Superior temporal gyrus (tissue), 1 donor: ENCODE measurements at regions not wholly inside any gene's neighbourhood (a gene's known extent, or its start where the extent isn't known, plus 50 kb on each side); places are given as distances from the start of the nearest gene placed in this dataset.
"Not testable (repeated sequence)": the region's sequence is repeated elsewhere in the genome, so short reads cannot be mapped to it uniquely, and the experiment has no call there.

Source experiments
- DNase-seq: peaks from one replicate; pipeline ENCODE4 v3.0.0-alpha.2; 2016; ENCODE audit errors: extremely low spot score

DNA sequence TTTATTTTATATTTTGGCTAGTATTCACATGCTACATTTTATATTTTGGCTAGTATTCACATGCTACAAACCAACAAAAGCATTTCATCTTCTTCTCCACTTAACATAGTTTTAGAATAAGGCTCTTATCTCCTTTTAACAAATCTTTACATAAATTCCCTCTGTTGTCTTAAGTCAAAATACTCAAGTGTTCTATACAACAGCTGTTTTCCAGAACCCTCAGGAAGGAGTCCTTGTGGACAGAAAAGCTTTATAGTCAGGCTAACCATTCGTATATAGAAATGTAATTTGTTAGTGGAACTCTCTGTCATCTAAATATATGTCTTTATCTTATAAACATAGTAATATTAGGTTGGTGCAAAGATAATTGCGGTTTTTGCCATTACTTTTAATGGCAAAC lies 191.0 kb upstream of the FLRT2 start:
- no peak for DNase-seq

DNA sequence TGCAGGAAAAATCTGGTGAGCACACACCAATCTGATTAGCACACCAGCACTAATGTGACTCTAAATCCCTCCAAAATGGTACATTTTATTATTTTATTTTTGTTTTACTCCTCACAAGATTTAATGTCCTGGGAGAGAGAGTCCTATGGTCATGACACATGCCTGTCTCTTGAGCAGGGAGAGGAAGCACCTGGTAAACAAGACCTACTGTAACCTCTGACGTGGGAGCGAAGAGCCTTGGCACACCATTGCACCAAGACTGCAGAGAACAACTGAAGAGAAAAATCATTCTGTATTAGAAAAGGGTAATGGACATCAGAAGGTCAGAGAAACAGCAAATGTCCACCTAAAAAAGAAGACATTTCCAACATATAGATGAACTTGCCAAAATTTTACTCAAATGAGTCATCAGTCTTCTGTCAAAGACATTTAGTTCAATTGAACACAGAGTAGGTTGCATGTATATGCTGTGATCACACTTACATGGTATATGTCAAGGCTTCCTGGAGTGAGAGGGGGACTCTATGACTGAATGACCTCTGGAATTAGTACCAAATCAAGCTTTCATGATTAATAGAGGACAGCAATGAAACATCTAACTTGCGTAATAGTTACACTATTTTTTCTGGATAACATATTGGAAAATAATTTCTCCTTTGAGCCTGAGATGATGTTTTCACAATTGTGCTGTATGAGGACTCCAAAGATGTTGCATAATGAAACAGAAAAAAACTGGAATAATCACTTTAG lies 186.9 kb upstream of the FLRT2 start:
- no peak for DNase-seq

DNA sequence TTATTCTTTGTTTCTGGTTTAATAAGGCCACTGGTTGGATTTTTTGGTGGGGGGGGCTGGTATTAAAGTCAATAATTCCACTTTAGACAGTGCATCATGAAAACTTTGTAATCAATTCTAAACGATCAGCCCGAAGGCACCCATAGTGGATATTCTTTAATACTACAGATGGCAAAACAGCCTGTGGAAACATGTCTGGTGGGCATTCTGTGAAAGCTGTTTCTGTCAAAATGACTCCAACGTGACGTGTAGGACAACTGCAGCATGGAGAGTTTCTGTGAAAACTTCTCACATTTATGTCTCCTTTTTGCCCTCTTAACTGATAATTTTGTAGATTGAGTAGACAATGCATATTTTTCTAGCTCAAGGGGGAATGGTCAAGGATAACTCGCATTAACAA lies 185.8 kb upstream of the FLRT2 start:
- no peak for DNase-seq

DNA sequence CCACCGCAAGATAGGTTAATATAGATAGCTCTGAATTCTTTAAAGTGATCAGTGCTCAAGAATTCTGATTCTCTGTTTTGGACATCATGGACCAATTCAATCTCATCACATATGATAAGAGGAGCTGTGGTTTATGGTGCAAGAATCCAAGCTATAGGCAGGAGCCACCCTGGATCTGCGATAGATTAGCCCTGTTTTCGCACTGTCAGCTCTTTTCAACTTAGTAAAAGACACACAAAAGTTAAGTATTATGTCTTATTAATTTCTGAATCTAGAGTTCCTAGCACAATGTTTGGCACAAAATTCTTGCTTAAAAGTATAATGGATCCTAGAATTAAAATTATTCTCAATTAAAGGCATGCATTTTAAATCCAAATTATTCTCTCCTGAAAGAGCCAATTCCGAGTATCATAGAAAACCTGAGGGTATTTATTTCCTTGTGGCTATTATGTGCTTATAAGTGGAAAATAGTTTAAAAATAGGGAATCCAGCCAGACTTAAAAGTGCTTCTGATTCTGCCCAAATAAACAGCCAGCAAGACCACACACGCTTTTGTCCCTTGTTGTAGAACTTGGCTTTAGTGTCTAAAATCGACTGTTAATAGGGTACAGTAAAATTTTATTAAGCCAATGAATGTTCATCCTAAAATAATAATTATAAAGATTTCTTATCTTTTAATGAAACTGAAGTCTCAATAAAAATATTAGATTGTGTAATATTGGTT lies 184.9 kb upstream of the FLRT2 start:
- no peak for DNase-seq

DNA sequence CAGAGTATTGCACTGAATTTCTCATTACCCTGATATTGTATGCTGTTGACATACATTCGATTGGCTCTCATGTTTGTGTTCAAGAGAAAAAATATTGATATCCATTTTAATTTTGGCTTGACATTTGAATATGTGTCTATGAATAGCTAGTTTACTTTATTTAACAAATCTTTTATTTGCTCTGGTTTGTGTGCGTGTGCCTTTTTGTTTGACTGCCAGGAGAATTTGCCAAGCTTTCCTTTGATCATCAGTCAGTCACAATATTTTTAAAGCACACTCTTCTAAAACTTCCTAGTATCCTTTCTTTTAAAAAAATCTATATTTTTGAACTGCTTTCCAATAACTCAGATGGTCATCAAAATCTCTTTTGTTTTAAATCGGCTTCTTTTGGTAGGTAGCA lies 179.3 kb upstream of the FLRT2 start:
- no peak for DNase-seq

DNA sequence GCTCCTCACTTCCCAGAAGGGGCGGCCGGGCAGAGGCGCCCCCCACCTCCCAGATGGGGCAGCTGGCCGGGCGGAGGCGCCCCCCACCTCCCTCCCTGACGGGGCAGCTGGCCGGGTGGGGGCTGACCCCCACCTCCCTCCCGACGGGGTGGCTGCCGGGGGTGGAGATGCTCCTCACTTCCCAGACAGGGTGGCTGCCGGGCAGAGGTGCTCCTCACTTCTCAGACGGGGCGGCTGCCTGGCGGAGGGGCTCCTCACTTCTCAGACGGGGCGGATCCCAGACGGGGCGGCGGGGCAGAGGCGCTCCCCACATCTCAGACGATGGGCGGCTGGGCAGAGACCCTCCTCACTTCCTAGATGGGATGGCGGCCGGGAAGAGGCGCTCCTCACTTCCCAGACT lies 177.4 kb upstream of the FLRT2 start:
- not testable (repeated sequence) for DNase-seq

DNA sequence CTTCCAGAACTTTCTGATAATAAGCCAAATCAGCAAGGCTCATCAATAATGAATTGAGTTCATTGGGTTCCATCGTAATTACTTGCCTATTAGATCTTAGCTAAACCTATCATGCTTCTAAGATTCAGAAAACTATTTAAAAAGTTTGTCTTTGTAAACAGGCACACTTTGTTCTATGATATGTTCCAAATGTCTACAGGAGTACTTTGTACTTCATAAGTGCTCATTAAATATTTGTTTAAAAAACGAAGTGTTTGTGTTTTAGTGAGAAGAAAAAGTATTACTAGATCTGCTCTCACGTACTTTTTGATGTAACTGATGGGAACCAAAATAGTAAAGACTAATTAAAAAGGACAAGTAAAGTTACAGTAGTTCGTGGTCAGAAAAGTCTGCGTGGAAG lies 172.8 kb upstream of the FLRT2 start:
- DNase-seq = no peak

DNA sequence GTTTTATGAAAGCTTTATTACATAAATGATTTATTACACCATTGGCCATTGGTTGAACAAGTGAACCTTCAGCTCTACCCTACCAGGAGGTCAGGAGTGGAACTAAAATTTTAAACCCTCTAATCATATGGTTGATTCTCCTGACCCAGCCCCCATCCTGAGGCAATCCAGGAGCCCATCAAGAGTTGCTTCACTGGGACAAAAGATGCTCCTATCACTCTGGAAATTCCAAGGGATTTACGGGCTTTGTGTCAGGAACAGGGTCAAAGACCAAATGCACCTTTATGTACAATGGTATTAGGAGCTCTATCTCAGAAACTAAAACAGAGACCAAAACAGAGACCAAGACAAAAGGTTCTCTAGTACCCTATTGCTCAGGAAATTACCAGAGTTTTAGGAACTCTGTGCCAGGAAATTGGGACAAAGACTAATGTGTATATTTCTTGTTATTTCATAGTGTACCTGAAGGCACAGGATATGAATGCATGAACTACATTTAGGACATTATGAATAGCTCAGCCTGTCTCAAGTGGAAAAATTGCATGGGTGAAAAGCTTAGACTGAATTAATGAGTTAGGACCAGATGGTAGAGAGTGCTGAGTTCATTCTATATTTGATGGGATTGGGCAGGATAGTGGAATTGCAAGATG lies 171.7 kb upstream of the FLRT2 start:
- no peak for DNase-seq

DNA sequence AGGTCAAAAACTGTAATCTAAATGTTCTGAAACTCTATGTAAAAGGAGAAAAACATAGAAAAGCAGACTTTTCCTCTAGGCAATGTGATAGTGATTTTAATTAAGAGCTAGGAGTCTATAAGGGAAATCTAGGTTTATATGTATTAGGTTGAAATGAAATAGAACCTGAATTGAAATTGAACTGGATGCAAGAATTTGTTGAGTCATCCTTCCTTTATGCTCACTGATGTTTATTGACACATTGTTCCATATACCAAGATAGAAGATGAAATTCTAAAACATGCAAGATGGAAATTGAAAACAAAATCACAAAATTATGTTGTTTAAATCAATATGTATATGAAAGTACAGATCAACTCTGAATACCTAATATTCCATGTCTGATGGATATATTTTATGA lies 170.4 kb upstream of the FLRT2 start:
- no peak for DNase-seq

DNA sequence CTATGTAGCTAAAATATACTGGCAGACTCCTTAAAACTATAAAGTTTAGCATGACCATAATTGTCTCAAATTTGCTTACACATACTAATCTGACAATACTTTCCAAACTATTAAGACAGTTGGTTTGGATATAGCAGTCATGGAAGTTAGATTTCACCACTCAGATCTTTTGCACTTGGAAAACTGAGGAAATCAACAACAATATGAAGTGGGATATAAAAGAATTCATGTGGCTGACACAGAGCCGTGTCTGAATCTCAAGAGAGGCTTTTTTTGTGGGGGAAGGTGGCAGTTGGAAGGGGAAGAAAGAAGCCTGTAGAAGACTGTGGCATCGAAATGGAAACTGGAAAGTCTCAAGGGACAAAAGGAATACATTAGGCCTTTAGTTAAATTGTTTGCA lies 166.6 kb upstream of the FLRT2 start:
- no peak for DNase-seq

DNA sequence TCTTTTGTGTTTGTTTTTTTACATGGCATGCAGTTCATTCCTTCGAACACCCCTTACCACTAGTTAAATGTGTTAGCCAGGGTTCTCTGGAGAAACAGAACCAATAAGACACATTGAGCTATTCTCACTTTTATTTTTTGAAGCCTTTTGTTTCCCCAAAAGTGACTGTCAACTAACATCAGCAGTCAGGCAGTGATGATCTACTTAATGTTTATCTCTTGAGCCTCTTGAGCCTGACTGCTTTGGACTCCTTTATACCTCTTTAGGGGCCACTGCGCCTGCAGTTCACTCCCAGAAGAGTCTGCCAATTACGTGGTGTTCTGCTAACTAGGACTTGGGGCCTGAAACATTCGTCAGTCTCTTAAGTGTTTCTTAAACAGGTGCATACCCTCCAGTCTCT lies 163.7 kb upstream of the FLRT2 start:
- DNase-seq = no peak

DNA sequence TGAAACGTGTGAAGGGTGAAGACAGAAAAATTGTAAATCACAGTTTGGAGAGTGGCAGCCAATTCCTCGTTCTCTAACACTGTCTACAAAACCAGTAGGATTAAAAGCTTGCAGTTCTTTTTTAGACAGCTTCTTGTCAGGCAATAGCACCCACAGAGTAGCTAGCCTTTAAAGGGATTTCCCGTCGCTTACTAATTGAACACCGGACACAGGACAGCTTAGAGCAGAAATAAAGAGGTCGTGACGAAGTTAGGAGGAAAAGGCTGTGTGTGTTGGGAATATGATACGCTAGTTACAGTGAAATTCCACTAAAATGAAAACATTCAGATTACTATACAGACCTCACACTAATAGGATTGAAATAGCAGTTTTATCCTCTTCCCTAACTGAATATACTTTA lies 149.1 kb upstream of the FLRT2 start:
- DNase-seq = no peak

DNA sequence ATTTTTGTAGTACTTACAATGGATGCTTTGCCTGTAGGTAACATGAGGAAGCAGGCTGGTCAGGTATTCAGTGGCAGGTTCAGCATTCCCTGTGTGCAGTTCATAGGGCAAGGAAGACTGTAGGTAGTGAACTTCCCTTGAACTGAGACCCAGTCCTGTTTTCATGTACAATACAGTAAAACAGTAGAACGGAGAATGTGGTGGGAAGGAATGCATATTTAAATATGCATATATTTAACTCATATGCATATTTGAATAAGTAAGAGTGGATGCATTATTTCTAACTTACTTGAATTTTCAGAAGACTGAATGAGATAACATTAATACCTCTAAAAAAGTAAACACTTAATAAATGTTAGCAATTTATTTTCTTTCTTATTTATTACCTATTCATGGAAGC lies 147.6 kb upstream of the FLRT2 start:
- DNase-seq = no peak

DNA sequence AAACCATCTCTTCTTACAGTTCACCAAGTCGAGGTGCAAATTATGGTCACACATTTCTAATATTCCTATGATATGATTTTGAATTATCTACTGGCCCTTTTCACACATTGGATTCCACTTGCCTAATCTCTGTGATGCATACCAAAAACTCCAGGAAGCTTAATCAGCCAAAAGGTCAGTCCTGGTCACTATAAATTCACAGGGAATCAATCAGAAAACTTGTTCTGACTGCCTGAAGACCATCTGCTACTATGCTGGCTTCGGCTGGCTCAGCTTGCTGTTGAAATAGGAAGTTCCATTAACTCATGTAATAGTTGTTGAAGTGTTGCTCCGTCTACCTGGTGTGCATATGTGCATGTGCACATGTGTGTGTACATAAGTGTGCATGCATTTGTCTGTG lies 142.8 kb upstream of the FLRT2 start:
- no peak for DNase-seq

DNA sequence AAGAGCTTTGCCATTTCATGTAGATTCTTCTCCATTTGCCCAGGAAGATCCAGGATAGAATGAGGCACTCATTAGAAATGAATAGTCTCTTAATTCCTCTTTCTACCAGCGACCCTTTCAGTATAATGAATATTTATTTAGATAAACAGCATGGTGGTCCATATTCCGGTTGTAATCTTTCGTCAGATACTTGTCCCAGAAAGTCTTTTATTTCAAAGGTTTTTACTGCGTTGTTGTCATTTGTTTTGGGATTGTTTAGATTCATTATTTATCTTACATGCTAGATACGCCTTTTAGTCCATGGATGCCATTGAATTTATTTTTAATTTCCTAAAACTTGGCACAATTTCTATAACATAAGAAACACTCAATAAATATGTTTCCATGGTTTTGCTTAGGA lies 139.7 kb upstream of the FLRT2 start:
- DNase-seq = no peak

DNA sequence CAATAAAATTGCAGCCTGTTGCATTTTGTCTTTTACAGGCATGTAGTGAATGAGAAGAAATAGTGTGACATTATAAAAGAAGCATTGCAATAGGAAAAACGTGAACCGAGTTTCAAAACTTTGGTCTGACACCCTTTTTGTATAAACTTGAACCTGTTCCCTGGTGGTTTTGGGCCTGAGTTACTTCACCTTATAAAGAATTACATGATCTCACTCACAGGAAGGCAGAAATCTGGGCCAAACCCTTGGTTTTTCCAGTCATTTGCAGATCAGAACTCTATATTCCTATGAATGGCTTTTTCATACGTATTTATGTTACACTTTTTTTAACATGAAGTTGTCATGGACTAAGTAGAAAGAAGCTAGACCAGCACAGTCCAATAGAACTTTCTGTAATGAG lies 138.5 kb upstream of the FLRT2 start:
- no peak for DNase-seq

DNA sequence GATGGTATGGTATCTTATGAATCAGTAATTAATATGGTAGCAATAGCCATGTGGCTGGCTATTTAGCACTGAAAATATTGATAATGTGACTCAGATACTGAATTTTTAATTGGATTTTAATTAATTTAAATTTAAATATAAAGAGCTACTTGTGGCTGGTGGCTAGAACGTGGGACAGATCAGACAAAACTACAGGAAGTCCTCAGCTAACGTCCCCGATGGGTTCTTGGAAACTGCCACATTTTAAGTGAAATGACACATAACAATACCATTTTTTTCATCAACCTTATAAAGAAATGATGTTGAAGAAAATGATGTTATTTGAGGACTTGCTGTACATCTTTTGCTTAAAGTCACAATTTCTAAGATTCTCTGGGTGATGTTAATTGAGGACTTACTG lies 138.1 kb upstream of the FLRT2 start:
- no peak for DNase-seq

DNA sequence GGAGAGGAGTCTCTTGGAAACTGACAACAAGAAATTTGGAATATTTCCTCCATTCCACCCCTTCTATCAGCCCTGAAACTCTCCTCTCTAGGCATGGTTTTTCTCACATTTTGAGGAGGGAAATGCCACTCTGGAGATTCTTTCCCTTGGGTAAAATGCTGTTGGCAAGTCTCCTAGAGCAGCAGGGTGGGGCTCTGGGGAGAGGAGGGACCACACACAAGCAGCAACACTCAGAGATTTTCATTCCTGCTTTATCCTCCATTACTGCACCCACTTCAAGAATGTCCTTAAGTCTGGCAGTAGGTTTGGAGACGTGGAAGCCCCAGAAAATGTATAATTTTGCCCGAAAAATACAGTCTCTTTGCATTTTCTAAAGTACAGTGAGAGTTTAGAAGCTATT lies 130.8 kb upstream of the FLRT2 start:
- no peak for DNase-seq

DNA sequence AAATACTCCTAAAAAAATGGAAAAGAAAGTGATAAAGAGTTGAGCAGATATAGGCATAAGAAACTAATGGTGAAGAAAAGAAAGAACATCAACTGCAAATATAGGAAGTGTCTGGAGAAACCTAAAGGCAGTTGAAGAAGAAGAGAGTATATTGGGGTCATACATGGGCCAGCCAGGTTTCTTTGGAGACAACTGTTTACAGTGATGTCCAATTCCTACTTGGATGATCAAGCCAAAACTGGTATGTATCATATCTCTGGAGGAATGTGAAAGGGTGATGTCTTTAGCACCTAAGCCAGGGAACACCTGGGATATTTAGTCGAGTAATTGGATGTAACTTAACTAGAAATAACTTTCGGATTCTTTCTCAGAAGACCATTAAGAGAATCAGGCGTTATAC lies 129.3 kb upstream of the FLRT2 start:
- no peak for DNase-seq

DNA sequence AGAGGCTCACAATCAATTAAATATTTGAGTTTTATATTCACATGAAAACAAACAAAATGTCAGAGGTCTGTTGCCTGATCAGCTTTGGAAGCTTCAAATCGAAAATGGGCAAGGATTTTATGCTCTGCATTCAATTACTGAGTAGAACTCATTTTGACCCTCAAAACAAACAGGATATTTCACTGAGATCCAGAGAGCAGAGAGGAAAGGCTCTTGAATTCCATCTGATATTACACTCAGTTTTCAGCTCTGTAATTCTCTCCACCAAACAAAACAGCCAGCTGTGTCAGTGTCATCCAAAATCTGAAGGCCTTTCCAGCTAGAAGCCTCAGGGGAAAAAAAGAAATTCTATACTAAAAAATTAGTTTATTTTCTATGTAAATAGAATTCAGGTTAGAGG lies 128.6 kb upstream of the FLRT2 start:
- DNase-seq = no peak

DNA sequence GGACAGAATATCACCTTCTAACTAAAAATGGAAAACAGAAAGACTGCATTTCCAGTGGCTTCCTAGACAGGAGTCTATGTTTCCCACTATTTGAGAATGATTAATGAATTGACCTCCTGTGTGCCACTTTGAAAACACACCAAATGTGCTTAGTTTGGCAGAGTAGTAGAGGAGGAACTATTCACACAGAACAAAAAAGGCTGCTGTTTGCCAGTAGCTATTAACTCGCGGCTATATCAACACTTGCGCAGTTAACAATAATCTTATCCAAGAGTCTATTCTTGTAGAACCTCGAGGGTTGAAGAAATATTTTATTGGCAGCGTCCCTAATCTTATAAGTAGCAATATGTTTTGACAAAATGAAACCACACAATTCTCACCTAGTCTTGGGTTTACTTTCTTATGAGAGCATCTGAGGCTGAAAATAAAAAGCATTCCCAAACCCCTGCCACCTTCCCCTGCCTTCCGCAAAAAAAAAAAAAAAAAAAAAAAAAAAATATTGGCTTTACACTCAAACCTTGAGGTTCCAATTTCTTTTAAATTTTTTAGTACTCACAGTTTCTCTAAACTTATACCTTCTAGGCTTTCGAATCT lies 127.3 kb upstream of the FLRT2 start:
- no peak for DNase-seq

DNA sequence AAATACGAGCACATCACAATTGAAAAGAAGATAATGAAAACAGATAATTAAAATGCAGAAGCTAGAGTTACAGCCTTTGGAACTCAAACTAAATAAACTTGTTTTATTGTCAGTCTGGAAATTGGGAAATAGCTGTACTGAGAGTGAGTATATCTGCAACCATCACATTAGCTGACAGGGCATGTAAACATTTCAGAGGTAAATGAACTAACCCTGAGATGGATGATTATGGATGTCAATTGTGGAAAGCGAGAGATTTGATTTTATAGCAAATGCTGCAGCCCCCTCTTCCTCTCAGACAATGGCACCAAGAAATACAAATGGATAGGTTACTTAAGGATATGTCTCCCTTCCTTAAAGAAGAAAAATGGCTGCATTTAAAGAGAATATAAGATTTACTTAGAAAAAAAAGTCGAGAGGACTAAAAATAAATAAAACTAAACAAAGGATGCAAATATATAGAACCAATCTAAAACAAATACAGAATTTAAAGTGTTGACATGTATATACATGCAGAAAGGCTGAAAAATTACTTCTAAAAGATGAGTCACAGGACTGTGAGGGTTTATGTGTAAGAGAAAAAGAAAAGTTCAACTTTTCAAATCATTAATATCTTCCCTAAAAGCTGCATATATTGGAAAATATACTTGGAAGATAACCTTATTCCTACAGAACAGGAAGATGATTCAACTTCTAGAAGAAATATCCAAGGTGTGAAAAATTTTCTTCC lies 120.3 kb upstream of the FLRT2 start:
- no peak for DNase-seq
